Endothelial cell of umbilical vein (primary cell): ENCODE measurements at regions not wholly inside any gene's neighbourhood (a gene's known extent, or its start where the extent isn't known, plus 50 kb on each side); places are given as distances from the start of the nearest gene placed in this dataset.

Experiments
- BruUV-seq: library from RNA; stranded (reverse); fragments of 400-500 nt; replicated peaks from 2 replicates; lab custom pipeline; 2021; lab: Mats Ljungman, UMichigan
- CTCF ChIA-PET: fragments of 300-600, 350-600 bp; sonication (Branson Sonifier 250); formaldehyde crosslinking; loops from one replicate; lab custom pipeline; 2021; ENCODE audit warnings: antibody characterized with exemption, inconsistent platforms; lab: Charles Lee
- POLR2A ChIA-PET: fragments of 300-600, 350-600 bp; sonication (Branson Sonifier 250); formaldehyde crosslinking; loops from one replicate; lab custom pipeline; 2021; ENCODE audit warnings: antibody characterized with exemption, inconsistent platforms; lab: Charles Lee
- DNase-seq: peaks from one replicate; pipeline ENCODE4 v3.0.0-alpha.2; 2011; ENCODE audit warnings: low read depth, low spot score
- FAIRE-seq: peaks from 2 replicates; lab custom pipeline; 2011; peaks lifted over from hg19 to GRCh38; lab: Jason Lieb, UNC
- H2AFZ ChIP-seq: 2 replicates; pipeline ENCODE4 v1.6.0; 2012; ENCODE audit warnings: low read depth, low read length, control low read depth, inconsistent platforms
- H3K27ac ChIP-seq: 2 replicates; pipeline ENCODE4 v1.5.1; 2011; ENCODE audit warnings: low read depth, mild to moderate bottlenecking, control low read depth, low read length, moderate library complexity; ENCODE audit not compliant: insufficient read depth
- H3K27me3 ChIP-seq, 2 experiments: 2 replicates each; pipeline versions ENCODE4 v1.6.0 to v1.6.1; 2011; ENCODE audit warnings: low read length in 2 of 2, mixed read lengths in 1 of 2; ENCODE audit not compliant: control insufficient read depth in 2 of 2, insufficient read depth in 2 of 2
- H3K36me3 ChIP-seq, 2 experiments: 2 replicates in 1 of 2; 3 replicates in 1 of 2; pipeline ENCODE4 v1.5.1; 2011; ENCODE audit warnings: low read length in 2 of 2, mild to moderate bottlenecking in 1 of 2, moderate library complexity in 1 of 2; ENCODE audit not compliant: control insufficient read depth in 2 of 2, insufficient read depth in 2 of 2; ENCODE audit errors: extremely low read depth in 1 of 2
- H3K4me1 ChIP-seq: 3 replicates; pipeline ENCODE4 v1.5.1; 2011; ENCODE audit warnings: mild to moderate bottlenecking, low read length; ENCODE audit not compliant: control insufficient read depth, insufficient read depth; ENCODE audit errors: extremely low read depth
- H3K4me2 ChIP-seq: 2 replicates; pipeline ENCODE4 v1.6.1; 2011; ENCODE audit warnings: low read length, control low read depth, mixed read lengths; ENCODE audit not compliant: insufficient read depth
- H3K4me3 ChIP-seq, 3 experiments: fragments of 200-600 bp in 1 of 3; sonication (generic), shearing (Covaris generic) in 1 of 3; replicated peaks in 1 of 3; 2 replicates each; pipeline ENCODE4 v1.5.1; 2011 to 2016; ENCODE audit warnings: control low read depth in 3 of 3, low read length in 3 of 3, mild to moderate bottlenecking in 2 of 3, inconsistent platforms in 1 of 3, low read depth in 1 of 3, moderate library complexity in 1 of 3; ENCODE audit not compliant: insufficient read depth in 1 of 3
- H3K79me2 ChIP-seq: 2 replicates; pipeline ENCODE4 v1.6.0; 2012; ENCODE audit warnings: low read length, inconsistent platforms; ENCODE audit not compliant: control insufficient read depth, insufficient read depth
- H3K9ac ChIP-seq: replicated peaks from 2 replicates; pipeline ENCODE3; 2011; ENCODE audit warnings: low read length, control low read depth; ENCODE audit not compliant: insufficient read depth; ENCODE audit errors: extremely low read depth
- H3K9me1 ChIP-seq: replicated peaks from 3 replicates; pipeline ENCODE4 v1.6.0; 2011; ENCODE audit warnings: mild to moderate bottlenecking, low read length; ENCODE audit not compliant: control insufficient read depth, insufficient read depth; ENCODE audit errors: extremely low read depth
- H3K9me3 ChIP-seq: replicated peaks from 2 replicates; pipeline ENCODE4 v1.5.1; 2012; ENCODE audit warnings: low read length, inconsistent platforms; ENCODE audit not compliant: control insufficient read depth, insufficient read depth
- H4K20me1 ChIP-seq: replicated peaks from 2 replicates; pipeline ENCODE3; 2011; ENCODE audit warnings: mild to moderate bottlenecking, low read length; ENCODE audit not compliant: control insufficient read depth, insufficient read depth; ENCODE audit errors: extremely low read depth
- EZH2 ChIP-seq: IDR thresholded peaks from 2 replicates; pipeline ENCODE4 v1.6.1; 2012; ENCODE audit warnings: borderline replicate concordance, low read depth, mild to moderate bottlenecking, moderate library complexity, low read length, inconsistent platforms; ENCODE audit not compliant: severe bottlenecking
- FOS ChIP-seq: IDR thresholded peaks from 2 replicates; pipeline ENCODE4 v1.6.1; 2011; ENCODE audit warnings: mild to moderate bottlenecking, low read length, moderate library complexity, borderline replicate concordance; ENCODE audit not compliant: insufficient read depth
- GATA2 ChIP-seq: IDR thresholded peaks from 2 replicates; pipeline ENCODE4 v1.7.0; 2011; ENCODE audit warnings: low read depth, mild to moderate bottlenecking, moderate library complexity, mixed read lengths, low read length; ENCODE audit not compliant: insufficient read length, insufficient read depth
- JUN ChIP-seq: IDR thresholded peaks from 2 replicates; pipeline ENCODE4 v1.6.1; 2011; ENCODE audit warnings: borderline replicate concordance, low read depth; ENCODE audit not compliant: insufficient read length, insufficient read depth
- MAX ChIP-seq: IDR thresholded peaks from 2 replicates; pipeline ENCODE4 v1.6.1; 2011; ENCODE audit not compliant: insufficient read depth, insufficient read length
- MYC ChIP-seq: IDR thresholded peaks from one replicate; pipeline ENCODE4 v1.6.1; 2011; ENCODE audit warnings: mild to moderate bottlenecking, low read depth, low read length
- POLR2A ChIP-seq: IDR thresholded peaks from 2 replicates; pipeline ENCODE4 v1.6.1; 2012; ENCODE audit warnings: low read depth, mild to moderate bottlenecking, control low read depth, low read length
- POLR2AphosphoS5 ChIP-seq: IDR thresholded peaks from 2 replicates; pipeline ENCODE4 v1.6.1; 2012; ENCODE audit warnings: low read depth, mild to moderate bottlenecking, control low read depth, low read length, moderate library complexity; ENCODE audit not compliant: insufficient read depth
- dilution Hi-C: fragments of 300-500 bp; cut with MboI; formaldehyde crosslinking; loops from one replicate; pipeline ENCODE4 v1.15.0; 2019; ENCODE audit warnings: low sequenced_read_pairs; ENCODE audit not compliant: extremely low pct_ligation_motif_present
- intact Hi-C: fragments of 100-400 bp; cut with micrococcal nuclease; formaldehyde crosslinking; loops from one replicate; pipeline ENCODE4 v1.10.0; 2022
- TF ChIP-seq, protein P1 (sequence below), 2 donors: IDR thresholded peaks; 1 replicate in 1 of 2; 2 replicates in 1 of 2; pipeline ENCODE4 v1.5.1; 2011; ENCODE audit warnings: low read length in 2 of 2, mild to moderate bottlenecking in 2 of 2, moderate library complexity in 2 of 2, control low read depth in 1 of 2, inconsistent platforms in 1 of 2, low read depth in 1 of 2; ENCODE audit not compliant: insufficient read depth in 1 of 2; ENCODE audit errors: extremely low read depth in 1 of 2

DNA sequence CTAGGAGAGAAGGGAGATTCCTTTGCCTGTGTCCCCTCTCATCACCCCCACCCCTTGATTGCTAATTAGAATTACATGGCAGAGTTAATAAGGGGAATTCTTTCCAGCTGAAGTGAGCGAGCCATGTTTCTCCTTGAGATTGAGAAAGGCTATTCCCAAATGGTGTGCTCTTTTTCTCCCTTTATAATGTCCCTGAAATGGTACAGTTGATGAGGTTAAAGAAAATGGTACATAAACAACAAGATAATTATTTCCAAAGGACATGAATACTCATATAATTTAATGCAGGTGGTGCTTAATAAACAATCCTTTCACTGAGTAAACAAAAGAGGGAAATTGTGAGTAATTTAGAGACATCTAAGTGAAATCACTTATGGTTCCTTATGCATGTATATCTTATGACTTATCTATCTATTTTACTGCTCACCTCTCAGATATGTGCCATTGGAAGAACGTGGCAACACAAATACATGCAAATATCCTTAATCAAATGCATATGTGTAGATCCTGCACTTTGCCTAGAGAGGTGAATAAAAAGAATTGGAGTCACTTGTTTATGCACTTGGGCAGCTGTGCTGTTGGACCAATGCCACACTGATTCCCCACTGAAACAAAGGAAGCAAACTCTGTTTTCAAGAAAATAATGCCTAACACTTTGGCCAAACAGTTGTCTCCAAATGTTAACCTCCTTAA, 106.6 kb upstream of the WDR44 start:
- DNase-seq (peak; percentile 75), FAIRE-seq (peak; percentile 86)
- Histone ChIP-seq H3K79me2 (no peaks in the 10 kb centered on the region), H3K36me3 (no peaks in the 10 kb centered on the region), H2AFZ (no peak overlapping the region), H4K20me1 (no peaks in the 10 kb centered on the region), H3K4me3 (no peak overlapping the region), H3K4me1 (peaks cover 14% of the 10 kb centered on the region), H3K27me3 (no peaks in the 10 kb centered on the region), H3K9ac (no peak overlapping the region), H3K9me1 (no peaks in the 10 kb centered on the region), H3K4me2 (no peak overlapping the region), H3K9me3 (no peaks in the 10 kb centered on the region), H3K27ac (no peak overlapping the region)
- CTCF ChIA-PET, result interaction anchor here (0.9 kb wide), 1 partner anchor 18 kb away, joined by 3 read pairs; no protein-coding TSS in a partner anchor
- POLR2A ChIA-PET, result no interaction called here
- TF ChIP-seq MYC (no peak), POLR2AphosphoS5 (no peak), MAX (no peak), FOS (no peak), EZH2 (no peak), POLR2A (no peak), JUN (no peak), GATA2 (no peak)
- TF ChIP-seq, protein P1, sequence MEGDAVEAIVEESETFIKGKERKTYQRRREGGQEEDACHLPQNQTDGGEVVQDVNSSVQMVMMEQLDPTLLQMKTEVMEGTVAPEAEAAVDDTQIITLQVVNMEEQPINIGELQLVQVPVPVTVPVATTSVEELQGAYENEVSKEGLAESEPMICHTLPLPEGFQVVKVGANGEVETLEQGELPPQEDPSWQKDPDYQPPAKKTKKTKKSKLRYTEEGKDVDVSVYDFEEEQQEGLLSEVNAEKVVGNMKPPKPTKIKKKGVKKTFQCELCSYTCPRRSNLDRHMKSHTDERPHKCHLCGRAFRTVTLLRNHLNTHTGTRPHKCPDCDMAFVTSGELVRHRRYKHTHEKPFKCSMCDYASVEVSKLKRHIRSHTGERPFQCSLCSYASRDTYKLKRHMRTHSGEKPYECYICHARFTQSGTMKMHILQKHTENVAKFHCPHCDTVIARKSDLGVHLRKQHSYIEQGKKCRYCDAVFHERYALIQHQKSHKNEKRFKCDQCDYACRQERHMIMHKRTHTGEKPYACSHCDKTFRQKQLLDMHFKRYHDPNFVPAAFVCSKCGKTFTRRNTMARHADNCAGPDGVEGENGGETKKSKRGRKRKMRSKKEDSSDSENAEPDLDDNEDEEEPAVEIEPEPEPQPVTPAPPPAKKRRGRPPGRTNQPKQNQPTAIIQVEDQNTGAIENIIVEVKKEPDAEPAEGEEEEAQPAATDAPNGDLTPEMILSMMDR (IDR thresholded peaks at IDR 0.05; ENCODE audit: extremely low read depth in 1 of 2, insufficient read depth in 1 of 2, low read depth in 1 of 2, low read length in 2 of 2), result no peak
- intact Hi-C loops (no loop called here), dilution Hi-C loops (no loop called here)
- no TSS peak for BruUV-seq
